ENCODE measurements at regions not wholly inside any gene's neighbourhood (a gene's known extent, or its start where the extent isn't known, plus 50 kb on each side); places are given as distances from the start of the nearest gene placed in this dataset.

DNA sequence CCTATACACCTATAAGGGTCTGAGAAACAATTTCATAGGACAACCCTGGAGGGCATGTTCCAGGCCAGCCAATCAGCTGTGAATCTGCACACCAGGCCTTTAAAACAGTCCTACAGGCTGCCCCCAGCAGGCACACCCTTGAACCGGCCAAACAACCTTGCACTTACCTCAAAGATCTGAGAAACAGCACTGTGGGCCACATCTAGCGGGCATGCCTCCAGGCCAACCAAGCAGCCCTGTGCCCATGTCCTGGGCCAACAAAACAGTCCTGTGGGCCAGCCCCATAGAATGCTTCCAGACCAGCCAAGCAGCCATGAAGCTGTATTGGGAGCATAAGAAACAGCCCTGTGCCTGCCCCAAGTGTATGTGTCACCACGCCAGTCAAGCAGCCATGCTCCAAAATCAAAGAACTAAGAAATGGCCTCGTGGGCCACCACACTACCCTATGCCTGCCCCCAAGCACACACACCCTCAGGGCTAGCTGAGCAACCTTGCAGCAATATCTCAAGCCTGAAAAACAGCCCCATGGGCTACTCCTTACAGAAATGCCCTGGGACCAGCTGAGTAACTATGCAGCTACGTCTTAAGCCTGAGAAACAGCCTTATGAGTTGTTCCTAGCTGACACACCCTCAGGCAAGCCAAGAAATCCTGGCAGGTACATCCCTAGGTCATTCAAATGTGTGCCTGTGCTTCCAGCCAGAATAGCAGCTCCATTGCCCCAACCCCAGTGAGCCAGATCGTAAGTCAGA, 2243.8 kb upstream of the C9orf72 start:
- DNase-seq (ENCODE audit: low spot score): no peak

DNA sequence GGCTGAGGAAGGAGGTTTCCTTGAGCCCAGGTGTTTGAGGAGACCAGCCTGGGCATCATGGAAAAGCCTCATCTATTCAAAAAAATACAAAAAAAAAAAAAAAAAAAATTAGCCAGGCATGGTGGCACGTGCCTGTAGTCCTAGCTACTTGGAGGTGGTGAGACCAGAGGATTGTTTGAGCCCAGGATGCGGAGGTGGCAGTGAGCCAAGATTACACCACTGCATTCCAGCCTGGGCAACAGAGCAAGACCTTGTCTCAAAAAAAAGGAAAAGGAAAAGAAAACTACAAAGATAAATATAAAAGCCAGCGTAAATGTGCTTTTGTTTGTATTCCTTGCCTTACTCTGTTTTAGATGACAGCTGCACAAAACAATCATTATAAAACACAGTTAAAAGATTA, 2249.2 kb upstream of the C9orf72 start:
- DNase-seq (ENCODE audit: low spot score): no peak

DNA sequence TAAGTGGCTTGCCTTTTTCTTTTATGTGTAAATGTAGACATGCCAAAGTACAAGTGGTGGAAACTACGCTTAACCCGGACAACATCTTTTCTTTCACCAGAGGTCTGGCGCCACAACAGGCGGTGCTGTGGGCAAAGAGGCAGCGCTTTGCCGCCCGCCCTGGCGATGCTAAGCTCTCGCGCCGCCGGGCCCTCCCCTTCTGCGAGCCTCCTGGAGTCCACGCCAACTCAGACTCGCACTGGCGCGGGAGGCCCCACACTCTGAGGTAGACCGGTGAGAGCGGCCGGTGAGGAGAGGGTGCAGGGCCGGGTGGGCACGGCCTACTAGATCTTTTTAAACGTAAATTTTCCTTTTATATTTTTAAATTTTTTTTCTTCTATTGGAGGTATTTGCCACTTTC, 2253.1 kb upstream of the C9orf72 start:
- no peak for DNase-seq (ENCODE audit: low spot score)

DNA sequence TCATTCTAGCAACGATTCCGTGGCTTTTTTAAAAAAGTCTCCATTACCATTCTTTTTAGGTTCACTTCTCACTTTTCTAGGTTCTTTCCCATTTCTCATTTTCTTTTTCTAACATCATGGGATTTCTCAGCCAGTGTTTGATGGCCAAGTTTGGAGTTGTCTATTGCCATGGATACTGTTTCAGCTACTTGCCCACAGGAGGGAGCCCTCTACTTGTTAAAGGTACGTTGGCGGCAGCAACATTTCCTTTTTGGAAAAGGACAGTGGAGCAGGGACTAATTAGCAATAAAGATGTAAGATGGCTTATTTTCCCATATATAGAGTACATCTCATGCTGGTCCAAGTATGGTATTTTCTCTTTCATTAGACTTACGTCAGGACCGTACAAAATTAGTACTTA, 2257.5 kb upstream of the C9orf72 start:
- peak; percentile 30 for DNase-seq (ENCODE audit: low spot score)

DNA sequence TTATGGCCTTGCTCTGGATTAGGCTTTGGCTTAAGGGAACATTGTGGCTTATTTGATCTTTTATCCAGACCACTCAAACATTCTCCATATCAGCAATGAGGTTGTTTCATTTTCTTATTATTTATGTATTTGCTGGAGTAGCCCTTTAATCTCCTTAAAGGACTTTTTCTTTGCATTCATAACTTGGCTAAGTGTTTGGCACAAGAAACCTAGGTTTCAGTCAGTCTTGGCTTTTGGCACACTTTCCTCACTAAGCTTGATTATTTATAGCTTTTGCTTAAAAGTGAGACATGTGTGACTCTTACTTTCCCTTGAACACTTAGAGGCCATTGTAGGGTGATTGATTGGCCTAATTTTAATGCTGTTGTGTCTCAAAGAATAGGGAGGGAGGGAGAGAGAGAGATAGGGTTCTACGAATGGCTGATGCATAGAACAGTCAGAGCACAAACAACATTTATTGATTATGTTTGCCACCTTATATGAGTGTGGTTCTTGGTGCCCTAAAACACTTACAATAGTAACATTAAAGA, 2265.3 kb upstream of the C9orf72 start:
- DNase-seq (ENCODE audit: low spot score): no peak

DNA sequence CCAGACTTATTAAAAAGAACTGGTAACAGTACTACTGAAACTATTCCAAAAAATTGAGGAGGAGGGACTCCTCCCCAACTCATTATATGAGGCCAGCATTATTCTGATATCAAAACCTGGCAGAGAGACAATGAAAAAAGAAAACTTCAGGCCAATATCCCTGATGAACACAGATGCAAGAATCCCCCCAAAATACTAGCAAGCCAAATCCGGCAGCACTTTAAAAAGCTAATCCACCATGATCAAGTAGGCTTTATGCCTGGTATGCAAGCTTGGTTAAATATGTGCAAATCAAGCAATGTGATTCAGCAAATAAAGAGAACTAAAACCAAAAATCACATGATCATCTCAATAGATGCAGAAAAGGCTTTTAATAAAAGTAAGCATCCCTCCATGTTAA, 2271.0 kb upstream of the C9orf72 start:
- no peak for DNase-seq (ENCODE audit: low spot score)

DNA sequence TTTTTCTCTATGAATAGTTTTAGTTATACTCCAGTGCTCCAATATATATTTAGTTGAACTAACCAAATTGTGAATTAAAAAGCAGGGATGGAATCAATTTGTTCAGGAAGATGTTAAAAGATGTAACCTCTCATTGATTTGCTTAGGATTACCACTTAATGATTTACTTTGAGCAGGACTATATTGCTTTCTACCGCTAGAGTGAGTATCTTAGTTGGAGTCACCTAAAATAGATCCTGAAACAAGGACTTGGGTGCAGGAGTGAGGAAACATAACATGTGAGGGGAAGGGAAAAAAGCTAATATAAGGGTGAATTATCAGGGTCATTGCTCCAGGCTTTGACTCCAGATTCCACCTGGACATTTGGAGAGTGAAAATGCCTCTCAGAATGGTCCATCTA, 2277.4 kb upstream of the C9orf72 start:
- no peak for DNase-seq (ENCODE audit: low spot score)

DNA sequence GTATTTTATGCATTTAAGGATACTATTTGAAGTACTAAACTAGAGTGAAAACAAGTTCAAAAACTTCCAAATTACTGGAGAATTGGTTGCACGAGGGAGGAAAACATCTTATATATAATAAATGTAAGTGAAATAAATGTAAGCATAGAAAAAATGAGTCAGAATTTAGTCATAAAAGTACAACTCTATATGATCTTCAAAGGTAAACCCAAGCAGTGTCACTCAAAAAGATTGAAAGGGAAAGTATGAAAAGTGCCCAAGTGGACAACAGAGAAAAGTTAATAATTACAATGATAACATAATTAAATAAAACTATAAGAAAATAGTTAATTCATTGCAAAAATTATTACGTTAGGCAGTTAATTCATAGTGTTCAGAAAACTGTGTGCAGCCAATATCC, 2288.5 kb upstream of the C9orf72 start:
- DNase-seq (ENCODE audit: low spot score): no peak

DNA sequence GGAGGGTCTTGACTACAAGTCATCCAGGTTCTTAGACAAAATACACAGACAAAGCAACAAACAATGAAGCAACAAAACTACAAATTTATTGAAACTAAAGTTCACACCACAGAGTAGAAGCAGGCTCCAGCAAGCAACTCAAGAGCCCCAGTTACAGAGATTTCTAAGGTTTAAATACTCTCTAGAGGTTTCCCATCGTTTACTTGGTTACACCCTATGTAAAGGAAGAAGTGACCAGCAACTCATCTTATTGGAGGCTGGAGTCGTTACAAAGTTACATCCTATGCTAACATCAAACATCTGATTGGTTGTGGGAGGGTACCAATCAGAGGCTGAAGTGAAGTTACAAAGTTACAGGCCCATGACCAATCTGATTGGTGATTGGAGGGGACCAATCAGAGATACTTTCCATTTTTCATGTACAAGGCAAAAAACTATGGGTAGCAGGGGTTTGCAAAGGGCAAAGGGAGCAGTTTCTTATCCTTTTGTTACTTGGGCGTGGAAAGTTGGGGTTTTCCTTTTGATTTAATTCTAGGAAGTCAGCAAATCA, 2292.6 kb upstream of the C9orf72 start:
- no peak for DNase-seq (ENCODE audit: low spot score)

DNA sequence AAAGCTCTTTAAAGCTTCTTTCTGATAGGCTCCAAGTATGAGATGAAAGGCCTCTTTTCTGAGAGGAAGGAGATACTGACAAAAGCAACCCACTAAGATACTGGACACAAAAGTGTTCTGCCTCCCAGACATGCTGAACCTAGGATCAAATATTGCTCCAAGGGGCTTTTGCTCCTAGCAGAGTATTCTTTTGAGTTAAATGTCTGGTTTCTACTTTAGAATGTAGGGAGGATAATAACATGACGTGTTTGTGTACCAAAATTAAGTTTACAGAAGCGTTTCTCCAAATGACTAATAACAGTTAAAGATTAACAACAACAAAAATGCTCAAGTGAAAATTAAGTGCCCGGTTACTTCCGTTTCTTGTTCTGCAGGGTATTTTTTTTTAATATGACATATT, 2293.3 kb upstream of the C9orf72 start:
- no peak for DNase-seq (ENCODE audit: low spot score)

DNA sequence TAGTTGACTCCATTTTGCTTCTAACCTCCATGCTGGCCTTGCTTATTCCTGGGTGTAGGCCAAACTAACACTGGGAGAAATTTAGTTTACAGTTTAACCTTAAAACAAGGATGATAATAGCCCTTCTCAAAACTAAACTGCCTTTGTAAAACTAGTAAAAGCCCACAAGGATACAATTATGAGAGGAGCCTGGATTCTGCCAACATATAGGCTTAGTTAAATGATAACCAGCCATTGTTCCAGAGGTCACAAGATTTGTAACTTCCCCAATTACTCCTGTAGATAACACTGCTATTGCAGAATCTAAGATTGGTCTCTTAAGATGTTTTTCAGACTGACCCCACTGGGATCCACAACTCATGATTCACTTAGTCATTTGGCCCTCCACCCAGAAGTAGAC, 2300.3 kb upstream of the C9orf72 start:
- no peak for DNase-seq (ENCODE audit: low spot score)

DNA sequence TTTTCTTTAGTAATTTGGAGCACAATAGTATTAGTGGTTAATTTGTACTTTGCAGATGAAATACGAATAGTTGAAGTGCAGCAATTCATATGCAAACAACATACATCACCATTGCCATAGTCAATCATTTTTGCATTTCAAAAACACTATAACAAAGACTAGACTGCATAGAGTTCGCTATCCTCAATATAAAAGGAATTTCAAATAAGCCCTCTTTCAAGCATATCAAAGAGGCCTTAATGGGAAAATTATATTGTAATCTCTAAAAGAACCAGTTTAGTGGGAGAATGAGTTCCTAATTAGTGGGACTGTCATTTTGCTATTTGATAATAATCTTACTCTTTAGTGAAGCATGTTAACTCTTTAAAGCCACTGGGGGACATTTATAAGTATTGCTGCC, 2302.3 kb upstream of the C9orf72 start:
- no peak for DNase-seq (ENCODE audit: low spot score)

DNA sequence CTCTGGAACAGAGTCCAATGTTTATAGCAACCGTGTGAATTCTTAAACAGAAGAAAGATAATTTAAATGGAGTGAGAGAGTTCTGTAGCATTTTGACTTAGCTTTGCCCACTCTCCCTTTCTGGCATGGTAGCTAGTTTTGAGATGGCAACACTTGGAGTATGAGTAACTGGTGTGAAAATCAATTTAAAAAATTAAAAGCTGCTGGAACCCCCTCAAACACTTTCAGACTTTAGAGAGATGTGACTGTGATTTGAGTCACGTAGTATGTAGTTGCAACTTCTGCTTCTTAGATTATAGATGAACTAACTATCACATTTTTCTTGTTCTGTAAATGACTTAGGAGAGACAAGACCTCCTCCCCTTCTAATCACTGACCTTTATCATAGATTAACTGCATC, 2309.5 kb upstream of the C9orf72 start:
- no peak for DNase-seq (ENCODE audit: low spot score)

DNA sequence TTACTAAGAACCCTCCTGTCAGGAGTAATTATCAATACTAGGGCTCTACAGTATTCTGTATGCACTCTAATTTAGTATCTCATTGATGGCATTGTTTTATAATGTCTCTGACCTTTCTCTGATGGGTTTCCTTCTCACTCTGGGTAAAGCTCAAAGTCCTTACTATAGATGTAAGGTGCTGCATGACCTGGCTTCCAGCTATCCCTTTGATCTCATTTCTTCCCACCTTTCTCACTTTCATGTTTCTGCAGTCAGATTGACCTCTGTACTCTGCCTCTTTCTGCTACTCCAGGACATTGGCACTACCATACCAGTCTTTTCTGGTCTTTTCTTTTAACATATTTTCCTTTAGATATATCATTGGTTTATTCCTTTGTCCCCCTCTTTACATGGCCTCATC, 2332.8 kb upstream of the C9orf72 start:
- no peak for DNase-seq (ENCODE audit: low spot score)

DNA sequence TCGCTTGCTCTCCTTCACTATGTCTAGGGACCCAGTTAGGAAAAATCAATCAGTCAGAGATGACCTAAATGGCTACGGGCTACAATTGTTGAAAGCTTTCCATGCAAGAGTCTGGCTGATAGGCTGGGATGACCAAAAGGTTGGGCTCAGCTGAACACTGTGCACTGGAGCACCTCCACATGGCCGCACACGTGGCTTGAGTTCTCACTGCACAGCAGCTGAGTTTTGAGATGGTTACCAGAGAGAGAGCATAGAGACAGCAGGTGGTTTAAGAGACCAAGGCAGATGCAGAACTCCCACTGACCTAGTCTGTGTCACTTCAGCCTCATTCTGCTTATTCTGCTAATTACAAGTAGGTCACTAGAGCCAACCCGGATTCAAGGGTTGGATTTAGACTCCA, 2354.8 kb upstream of the C9orf72 start:
- no peak for DNase-seq (ENCODE audit: low spot score)

DNA sequence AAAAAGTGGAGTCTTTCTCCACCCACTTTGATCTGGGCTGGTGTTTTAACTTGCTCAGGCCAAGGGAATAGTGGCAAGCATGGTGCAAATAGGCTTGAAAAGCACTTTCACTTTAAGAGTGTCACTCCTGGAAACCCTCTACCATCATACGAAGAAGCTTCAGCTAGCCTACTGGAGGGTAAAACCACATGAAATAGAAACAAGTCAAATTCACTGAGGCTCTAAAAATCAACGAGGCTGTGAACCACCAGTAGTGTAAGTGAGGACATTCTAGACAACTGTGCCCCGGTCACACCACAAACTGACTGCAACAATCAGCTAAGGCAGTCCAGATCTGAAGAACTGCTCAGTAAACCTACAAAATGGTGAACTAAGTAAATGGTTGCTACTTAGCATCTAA, 2366.3 kb upstream of the C9orf72 start:
- DNase-seq (ENCODE audit: low spot score): no peak

DNA sequence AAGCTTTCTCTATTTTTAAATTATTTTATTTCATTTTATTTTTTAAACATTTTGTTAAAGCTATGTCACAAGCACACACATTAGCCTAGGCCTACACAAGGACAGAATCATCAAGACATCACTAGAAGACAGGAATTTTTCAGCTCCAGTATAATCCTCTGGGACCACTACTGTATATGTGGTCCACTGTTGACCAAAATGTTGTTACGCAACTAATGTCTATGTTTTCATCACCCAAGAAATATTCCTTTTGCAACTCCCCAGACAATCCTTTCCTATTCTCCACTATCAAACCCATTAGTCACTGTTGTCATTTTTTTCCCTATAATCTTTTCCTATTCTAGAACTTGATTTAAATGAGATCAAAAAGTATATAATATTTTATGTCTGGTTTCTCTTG, 2371.7 kb upstream of the C9orf72 start:
- DNase-seq (ENCODE audit: low spot score): no peak

DNA sequence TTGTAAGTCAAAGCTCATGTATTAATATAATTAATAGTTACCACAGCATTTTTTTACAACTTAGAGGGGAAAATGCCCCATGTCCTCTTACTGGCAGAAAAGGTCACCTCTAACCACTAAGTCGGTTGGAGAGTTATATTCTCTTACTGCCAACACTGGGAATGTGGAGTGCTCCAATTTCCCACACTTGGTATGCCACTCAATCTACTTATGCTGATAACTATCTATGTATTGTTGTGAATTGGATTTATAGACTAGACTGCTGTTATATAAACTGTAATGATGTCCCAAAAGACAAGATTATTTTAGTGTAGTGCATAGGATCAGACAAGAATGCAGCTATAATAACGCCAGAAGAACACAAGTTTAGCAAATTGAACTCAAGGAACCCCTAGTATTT, 2385.2 kb upstream of the C9orf72 start:
- DNase-seq (ENCODE audit: low spot score): no peak

DNA sequence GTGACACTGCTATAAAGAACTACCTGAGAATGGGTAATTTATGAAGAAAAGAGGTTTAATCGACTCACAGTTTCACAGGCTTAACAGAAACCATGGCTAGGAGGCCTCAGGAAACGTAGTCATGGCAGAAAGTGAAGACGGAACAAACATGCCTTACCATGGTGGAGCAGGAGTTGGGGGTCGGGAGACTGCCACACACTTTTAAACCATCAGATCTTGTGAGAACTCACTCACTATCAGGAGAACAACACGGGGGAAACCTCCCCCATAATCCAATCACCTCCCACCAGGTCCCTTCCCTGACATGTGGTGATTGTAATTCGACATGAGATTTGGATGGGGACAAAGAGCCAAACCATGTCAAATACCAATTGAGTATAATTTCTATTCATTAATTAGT, 2392.6 kb upstream of the C9orf72 start:
- DNase-seq (ENCODE audit: low spot score): no peak

DNA sequence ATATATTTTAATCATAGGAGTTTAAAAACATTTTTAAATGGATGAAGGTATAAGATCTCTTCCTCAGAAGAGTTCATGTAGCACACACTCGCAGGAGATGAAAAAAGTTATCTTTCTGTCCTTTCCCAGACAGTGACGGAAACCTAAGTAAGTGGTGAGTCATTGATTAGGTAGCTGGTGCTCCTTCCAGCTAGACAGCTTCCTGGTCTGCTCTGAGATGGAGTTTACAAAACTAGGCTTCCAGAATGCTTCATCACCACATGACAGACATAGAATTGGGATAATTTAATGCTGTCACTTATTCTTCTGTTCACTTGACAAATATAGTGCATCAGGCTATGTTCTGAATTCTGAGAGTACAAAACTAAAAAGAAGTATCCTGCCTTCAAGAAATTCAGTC, 2393.0 kb upstream of the C9orf72 start:
- no peak for DNase-seq (ENCODE audit: low spot score)

DNA sequence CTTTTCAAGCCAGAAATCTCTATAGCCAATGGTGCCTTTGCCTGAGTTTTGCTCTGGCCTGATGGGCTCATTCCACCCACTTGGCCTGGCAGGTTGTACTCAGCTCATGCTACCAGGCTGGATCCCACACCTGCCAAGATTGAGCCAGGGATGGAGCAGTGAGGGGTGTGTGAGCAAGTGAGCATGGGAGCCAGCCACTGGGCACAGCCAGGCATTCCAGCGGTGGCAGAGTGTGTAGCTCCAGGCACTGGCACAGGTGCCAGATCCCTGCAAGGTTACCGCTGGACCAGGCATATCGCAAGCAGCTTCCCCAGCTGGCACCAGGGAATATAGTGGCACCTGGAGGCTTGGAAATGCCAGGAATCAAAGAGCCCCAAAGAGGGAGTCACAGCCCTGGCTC, 2395.6 kb upstream of the C9orf72 start:
- DNase-seq (ENCODE audit: low spot score): no peak

DNA sequence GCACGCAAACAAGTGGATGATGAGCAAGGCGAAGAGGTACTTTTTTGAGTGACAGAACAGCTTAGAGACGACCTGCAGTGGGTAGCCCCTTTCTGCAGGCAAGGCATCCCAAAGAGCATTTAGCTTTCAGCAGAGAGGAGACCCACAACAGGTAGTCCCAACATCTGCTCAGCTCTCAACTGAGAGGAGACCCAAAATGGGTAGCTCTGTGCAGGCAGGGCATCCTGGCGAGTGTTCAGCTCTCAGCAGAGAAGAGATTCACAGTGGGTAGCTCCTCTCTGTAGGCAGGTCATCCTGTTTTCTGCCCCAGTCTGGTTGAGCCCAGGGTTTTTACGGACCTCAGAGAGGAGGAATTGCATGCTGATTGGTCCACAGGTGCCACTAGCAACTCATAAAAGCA, 2396.1 kb upstream of the C9orf72 start:
- no peak for DNase-seq (ENCODE audit: low spot score)

DNA sequence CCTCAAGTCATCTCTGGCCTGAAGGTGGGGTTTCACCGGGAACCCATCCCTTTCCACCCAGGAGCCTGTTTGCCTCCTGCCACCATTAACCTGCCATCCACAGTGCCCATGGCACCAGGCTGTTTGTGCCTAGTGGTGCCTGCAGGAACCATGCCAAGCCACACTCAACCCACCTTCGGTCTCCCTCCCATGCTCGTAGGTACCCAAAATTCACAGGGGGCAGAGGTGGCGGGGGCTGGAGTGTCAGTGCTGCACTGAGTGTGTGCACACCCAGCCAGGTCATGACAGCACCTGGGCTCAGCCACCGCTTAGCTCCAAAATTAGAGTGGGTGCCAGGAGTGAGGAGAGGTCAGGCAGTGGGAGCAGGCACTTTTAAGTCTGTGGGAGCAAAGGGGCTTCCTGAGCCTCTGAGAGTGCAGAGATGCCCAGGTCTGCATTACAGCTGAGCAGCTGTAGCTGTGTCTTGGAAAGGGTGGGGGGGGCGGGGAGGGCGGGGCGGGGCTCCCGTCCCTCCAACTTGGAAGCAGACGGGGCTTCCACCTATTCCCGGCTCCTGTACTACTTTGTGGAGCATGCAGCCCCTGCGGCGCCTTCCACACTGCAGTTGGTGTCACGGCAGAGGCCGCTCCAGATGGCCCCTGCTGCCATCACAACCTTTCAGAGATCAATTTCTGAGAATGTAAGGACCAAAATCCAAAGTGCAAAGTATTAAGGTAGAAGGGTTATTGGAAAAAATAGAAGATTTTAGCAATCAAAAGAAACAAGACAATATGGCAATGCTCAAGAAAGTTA, 2396.8 kb upstream of the C9orf72 start:
- DNase-seq (ENCODE audit: low spot score): no peak
